CD4-positive, alpha-beta memory T cell (primary cell): ENCODE measurements at regions not wholly inside any gene's neighbourhood (a gene's known extent, or its start where the extent isn't known, plus 50 kb on each side); places are given as distances from the start of the nearest gene placed in this dataset.

ENCODE experiments used
- CTCF ChIA-PET: fragments of 350-600 bp; sonication (Branson Sonifier 250); formaldehyde crosslinking; loops from one replicate; lab custom pipeline; 2021; ENCODE audit warnings: inconsistent platforms; ENCODE audit not compliant: partially characterized antibody; lab: Charles Lee
- POLR2A ChIA-PET: fragments of 350-600 bp; sonication (Branson Sonifier 250); formaldehyde crosslinking; loops from one replicate; lab custom pipeline; 2021; ENCODE audit not compliant: partially characterized antibody; lab: Charles Lee
- DNase-seq, 5 donors: peaks; one replicate each; pipeline versions ENCODE4 v3.0.0 to v3.0.0-alpha.2; 2020 to 2022; ENCODE audit warnings: mixed read lengths in 1 of 5
- H3K27ac ChIP-seq: one replicate; pipeline ENCODE4 v1.7.0; 2013; ENCODE audit warnings: low read depth, low read length
- H3K27me3 ChIP-seq: 2 replicates; pipeline ENCODE4 v1.7.0; 2013; ENCODE audit warnings: mild to moderate bottlenecking, low read length, moderate library complexity; ENCODE audit not compliant: insufficient read depth
- H3K36me3 ChIP-seq: 2 replicates; pipeline ENCODE4 v1.7.0; 2013; ENCODE audit warnings: mild to moderate bottlenecking, low read length, moderate library complexity; ENCODE audit not compliant: insufficient read depth
- H3K4me1 ChIP-seq: 2 replicates; pipeline ENCODE4 v1.7.0; 2013; ENCODE audit warnings: mild to moderate bottlenecking, low read length, moderate library complexity; ENCODE audit not compliant: insufficient read depth
- H3K4me3 ChIP-seq, 2 donors: one replicate each; pipeline ENCODE4 v1.7.0; 2013; ENCODE audit warnings: low read length in 2 of 2, mild to moderate bottlenecking in 1 of 2
- H3K9me3 ChIP-seq, 2 donors: one replicate each; pipeline ENCODE4 v1.7.0; 2013; ENCODE audit warnings: low read length in 2 of 2, control low read depth in 1 of 2; ENCODE audit not compliant: control insufficient read depth in 1 of 2
- H3K27ac Mint-ChIP-seq, 7 donors: one replicate each; pipeline ENCODE4 v1.8.0; 2020 to 2021; ENCODE audit warnings: mixed read lengths in 7 of 7, mild to moderate bottlenecking in 6 of 7, inconsistent platforms in 3 of 7, moderate library complexity in 3 of 7
- H3K27me3 Mint-ChIP-seq, 2 donors: one replicate each; pipeline ENCODE4 v1.8.0; 2020 to 2021; ENCODE audit warnings: mixed read lengths in 2 of 2
- H3K36me3 Mint-ChIP-seq, 2 donors: one replicate each; pipeline ENCODE4 v1.8.0; 2020 to 2021; ENCODE audit warnings: mixed read lengths in 2 of 2, inconsistent platforms in 1 of 2, mild to moderate bottlenecking in 1 of 2
- H3K4me1 Mint-ChIP-seq, 4 donors: one replicate each; pipeline ENCODE4 v1.8.0; 2020 to 2021; ENCODE audit warnings: mixed read lengths in 4 of 4, mild to moderate bottlenecking in 1 of 4
- H3K4me3 Mint-ChIP-seq, 8 donors: one replicate each; pipeline ENCODE4 v1.8.0; 2020 to 2021; ENCODE audit warnings: mixed read lengths in 8 of 8, mild to moderate bottlenecking in 7 of 8, moderate library complexity in 6 of 8, inconsistent platforms in 3 of 8
- H3K9me3 Mint-ChIP-seq, 8 donors: one replicate each; pipeline ENCODE4 v1.8.0; 2020 to 2021; ENCODE audit warnings: mixed read lengths in 8 of 8, mild to moderate bottlenecking in 5 of 8, inconsistent platforms in 3 of 8, moderate library complexity in 1 of 8
- intact Hi-C: fragments of 100-400 bp; cut with micrococcal nuclease; formaldehyde crosslinking; loops from one replicate; pipeline ENCODE4 v1.15.1; 2023

GRCh38 chr2:147351784-147352183 is 493.0 kb upstream of the ACVR2A start:
- CTCF ChIA-PET, result interaction anchor here (1.0 kb wide), 1 partner anchor 20 kb away, joined by 3 read pairs; no protein-coding TSS in a partner anchor
- Mint-ChIP-seq H3K27me3 (no peaks in the 10 kb centered on the region), H3K36me3 (no peaks in the 10 kb centered on the region), H3K4me3 (no peak overlapping the region), H3K27ac (no peak overlapping the region), H3K9me3 (peaks cover 0 to 2% (median 0%) of the 10 kb centered on the region in 8 donors), H3K4me1 (peaks cover 0 to 7% (median 3%) of the 10 kb centered on the region in 4 donors)
- intact Hi-C loops, result no loop called here
- no peaks in the 10 kb centered on the region for H3K4me1 ChIP-seq
- H3K27ac ChIP-seq, result no peak overlapping the region
- no peak for DNase-seq
- POLR2A ChIA-PET, result no interaction called here
- no peaks in the 10 kb centered on the region for H3K9me3 ChIP-seq
- H3K27me3 ChIP-seq, result no peaks in the 10 kb centered on the region
- no peak overlapping the region for H3K4me3 ChIP-seq
- no peaks in the 10 kb centered on the region for H3K36me3 ChIP-seq

GRCh38 chr2:147348931-147349555 is 495.8 kb upstream of the ACVR2A start:
- no peaks in the 10 kb centered on the region for H3K27me3 Mint-ChIP-seq
- intact Hi-C loops, result no loop called here
- H3K36me3 ChIP-seq, result no peaks in the 10 kb centered on the region
- ChIA-PET CTCF (no interaction called here), POLR2A (no interaction called here)
- H3K4me1 ChIP-seq, result no peaks in the 10 kb centered on the region
- no peak for DNase-seq
- H3K4me3 ChIP-seq, result no peak overlapping the region
- H3K9me3 ChIP-seq, result no peaks in the 10 kb centered on the region
- H3K4me1 Mint-ChIP-seq, result no peaks in the 10 kb centered on the region
- no peak overlapping the region for H3K4me3 Mint-ChIP-seq
- peaks cover 0 to 11% of the 10 kb centered on the region in 2 donors for H3K36me3 Mint-ChIP-seq
- H3K27ac Mint-ChIP-seq, result no peak overlapping the region
- no peaks in the 10 kb centered on the region for H3K27me3 ChIP-seq
- H3K27ac ChIP-seq, result no peak overlapping the region
- peaks cover 0 to 19% (median 15%) of the 10 kb centered on the region in 8 donors for H3K9me3 Mint-ChIP-seq

- Mint-ChIP-seq H3K9me3 (peaks cover 2 to 20% (median 16%) of the 10 kb centered on the region in 8 donors), H3K27ac (no peak overlapping the region), H3K4me1 (no peaks in the 10 kb centered on the region), H3K36me3 (peaks cover 0 to 11% of the 10 kb centered on the region in 2 donors), H3K27me3 (no peaks in the 10 kb centered on the region), H3K4me3 (no peak overlapping the region)
- Histone ChIP-seq H3K4me3 (no peak overlapping the region), H3K4me1 (no peaks in the 10 kb centered on the region), H3K9me3 (no peaks in the 10 kb centered on the region), H3K27ac (no peak overlapping the region), H3K36me3 (no peaks in the 10 kb centered on the region), H3K27me3 (no peaks in the 10 kb centered on the region)
- ChIA-PET CTCF (interaction anchor here (1.0 kb wide), 1 partner anchor 565 kb away, joined by 3 read pairs; no protein-coding TSS in a partner anchor), POLR2A (interaction anchor here (1.9 kb wide), 1 partner anchor 10 kb away, joined by 5 read pairs; no protein-coding TSS in a partner anchor)
- no peak for DNase-seq
- intact Hi-C loops, result no loop called here
Observed at GRCh38 chr2:147346142-147346541, 498.7 kb upstream of the ACVR2A start.

DNA sequence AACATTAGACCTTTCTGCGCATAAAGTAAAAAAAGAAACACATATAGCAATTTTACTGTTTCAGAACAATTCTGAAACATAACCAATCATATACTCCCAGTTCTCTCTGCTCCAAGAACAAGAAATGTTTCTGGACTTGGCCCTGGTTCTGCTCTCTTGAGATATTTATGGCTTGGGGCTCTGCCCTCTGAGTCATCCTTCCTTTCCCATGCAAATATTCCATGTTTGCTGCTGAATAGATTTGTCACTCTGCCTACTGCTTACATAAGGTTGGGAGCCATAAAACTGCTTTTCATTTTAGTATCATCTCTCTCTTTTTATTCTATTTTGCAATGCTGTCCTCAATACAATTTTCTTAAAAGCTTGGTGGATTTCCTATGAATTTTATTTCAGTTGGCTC is 499.6 kb upstream of the ACVR2A start:
- Histone ChIP-seq H3K9me3 (no peaks in the 10 kb centered on the region), H3K27me3 (no peaks in the 10 kb centered on the region), H3K4me1 (no peaks in the 10 kb centered on the region), H3K27ac (no peak overlapping the region), H3K4me3 (no peak overlapping the region), H3K36me3 (no peaks in the 10 kb centered on the region)
- no peaks in the 10 kb centered on the region for H3K27me3 Mint-ChIP-seq
- POLR2A ChIA-PET, result no interaction called here
- no peaks in the 10 kb centered on the region for H3K4me1 Mint-ChIP-seq
- H3K36me3 Mint-ChIP-seq, result peaks cover 0 to 11% of the 10 kb centered on the region in 2 donors
- no peak overlapping the region for H3K4me3 Mint-ChIP-seq
- no peak for DNase-seq
- intact Hi-C loops, result no loop called here
- peaks cover 2 to 20% (median 16%) of the 10 kb centered on the region in 8 donors for H3K9me3 Mint-ChIP-seq
- no peak overlapping the region for H3K27ac Mint-ChIP-seq
- CTCF ChIA-PET, result interaction anchor here (1.0 kb wide), 1 partner anchor 566 kb away, joined by 3 read pairs; no protein-coding TSS in a partner anchor

DNA sequence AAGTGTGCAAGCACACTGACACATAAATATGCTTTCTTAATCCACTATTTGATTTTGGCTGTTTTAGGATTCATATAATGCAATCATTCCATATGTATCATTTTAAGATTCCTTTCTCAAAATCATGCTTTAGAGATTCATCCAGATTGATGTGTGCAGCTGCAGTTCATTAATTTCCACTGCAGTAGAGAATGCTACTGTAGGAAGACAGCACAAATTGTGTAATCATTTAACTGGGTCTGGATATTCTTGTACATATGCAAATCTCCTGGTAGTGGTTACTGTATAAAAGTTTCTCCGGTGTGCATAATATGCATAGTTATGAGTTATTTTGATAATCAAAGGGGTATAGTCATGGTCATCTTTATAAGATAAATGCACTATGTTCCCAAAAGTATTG is 502.5 kb upstream of the ACVR2A start:
- H3K4me3 ChIP-seq, result no peak overlapping the region
- ChIA-PET POLR2A (no interaction called here), CTCF (interaction anchor here (1.3 kb wide), 1 partner anchor 259 kb away, joined by 4 read pairs; no protein-coding TSS in a partner anchor)
- no peaks in the 10 kb centered on the region for H3K9me3 ChIP-seq
- H3K27me3 ChIP-seq, result no peaks in the 10 kb centered on the region
- H3K36me3 ChIP-seq, result no peaks in the 10 kb centered on the region
- no peak overlapping the region for H3K27ac ChIP-seq
- peaks cover 0 to 11% of the 10 kb centered on the region in 2 donors for H3K36me3 Mint-ChIP-seq
- DNase-seq, result no peak
- peak overlapping the region in 1 of 7 donors; percentile 53 for H3K27ac Mint-ChIP-seq
- peaks cover 2 to 20% (median 15%) of the 10 kb centered on the region in 8 donors for H3K9me3 Mint-ChIP-seq
- H3K4me1 ChIP-seq, result no peaks in the 10 kb centered on the region
- intact Hi-C loops, result no loop called here
- H3K4me3 Mint-ChIP-seq, result no peak overlapping the region
- no peaks in the 10 kb centered on the region for H3K27me3 Mint-ChIP-seq
- peaks cover 0 to 3% (median 0%) of the 10 kb centered on the region in 4 donors for H3K4me1 Mint-ChIP-seq

GRCh38 chr2:147331790-147332419 is 512.9 kb upstream of the ACVR2A start:
- Histone ChIP-seq H3K36me3 (no peaks in the 10 kb centered on the region), H3K4me1 (peaks cover 17% of the 10 kb centered on the region), H3K4me3 (no peak overlapping the region), H3K27ac (no peak overlapping the region), H3K9me3 (no peaks in the 10 kb centered on the region), H3K27me3 (no peaks in the 10 kb centered on the region)
- Mint-ChIP-seq H3K4me3 (peak overlapping the region in 6 of 8 donors; percentile 6 to 66 (median 42)), H3K27ac (peak overlapping the region in 5 of 7 donors; percentile 15 to 66 (median 42)), H3K4me1 (peaks cover 10 to 39% (median 16%) of the 10 kb centered on the region in 4 donors), H3K27me3 (no peaks in the 10 kb centered on the region), H3K36me3 (no peaks in the 10 kb centered on the region), H3K9me3 (peaks cover 0 to under 1% (median 0%) of the 10 kb centered on the region in 8 donors)
- peak; percentile 48 to 57 (median 54) for DNase-seq
- ChIA-PET CTCF (interaction anchor here (0.7 to 4.0 kb wide), 27 partner anchors 11 to 580 kb away, joined by 3 to 57 read pairs (median 4); no protein-coding TSS in a partner anchor), POLR2A (interaction anchor here (0.7 to 1.4 kb wide), 4 partner anchors 27 to 46 kb away, joined by 3 to 4 read pairs (median 3); no protein-coding TSS in a partner anchor)
- intact Hi-C loops, result loop anchor here (1.0 kb wide), 4 partner anchors 44 to 579 kb away; no protein-coding TSS in a partner anchor

DNA sequence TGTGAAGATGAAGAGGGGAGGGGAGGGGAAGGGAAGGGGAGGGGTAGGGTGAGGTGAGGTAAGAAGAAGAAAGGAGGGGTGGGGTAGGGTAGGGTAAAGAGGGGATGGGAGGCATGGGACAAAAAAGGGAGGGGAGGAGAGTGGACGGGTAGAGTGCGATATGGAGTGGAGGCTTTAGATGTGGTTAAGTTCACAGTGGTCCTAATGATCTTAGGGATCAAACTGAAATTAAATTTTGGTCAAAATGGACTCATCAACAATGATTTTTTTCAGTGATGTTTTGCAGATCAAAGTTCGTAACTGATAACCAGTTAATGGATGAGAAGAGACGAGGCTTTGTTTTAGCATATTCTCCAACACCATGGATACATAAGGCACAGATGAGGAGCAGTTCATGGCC is 513.9 kb upstream of the ACVR2A start:
- no peak overlapping the region for H3K27ac ChIP-seq
- Mint-ChIP-seq H3K36me3 (no peaks in the 10 kb centered on the region), H3K4me1 (peaks cover 14 to 47% (median 21%) of the 10 kb centered on the region in 4 donors), H3K4me3 (no peak overlapping the region), H3K27me3 (no peaks in the 10 kb centered on the region), H3K27ac (no peak overlapping the region), H3K9me3 (peaks cover 0 to 1% (median 0%) of the 10 kb centered on the region in 8 donors)
- intact Hi-C loops, result no loop called here
- no peaks in the 10 kb centered on the region for H3K36me3 ChIP-seq
- no peak for DNase-seq
- no peaks in the 10 kb centered on the region for H3K9me3 ChIP-seq
- no peak overlapping the region for H3K4me3 ChIP-seq
- ChIA-PET CTCF (interaction anchor here (0.7 to 4.0 kb wide), 15 partner anchors 10 to 579 kb away, joined by 3 to 57 read pairs (median 5); no protein-coding TSS in a partner anchor), POLR2A (interaction anchor here (0.7 to 1.4 kb wide), 4 partner anchors 26 to 45 kb away, joined by 3 to 4 read pairs (median 3); no protein-coding TSS in a partner anchor)
- no peaks in the 10 kb centered on the region for H3K27me3 ChIP-seq
- H3K4me1 ChIP-seq, result peaks cover 18% of the 10 kb centered on the region
